T-helper 17 cell (primary cell): ENCODE measurements at regions not wholly inside any gene's neighbourhood (a gene's known extent, or its start where the extent isn't known, plus 50 kb on each side); places are given as distances from the start of the nearest gene placed in this dataset.

Experiments used
- ATAC-seq: fragments of 150-1000 bp; cut with Tn5 transposase; 2 replicates; pipeline ENCODE4 v1.10.0; 2021; ENCODE audit warnings: mild to moderate bottlenecking, moderate library complexity
- DNase-seq, 3 donors: peaks; one replicate each; pipeline versions ENCODE4 v3.0.0 to v3.0.0-alpha.2; 2020 to 2021
- H3K9me3 ChIP-seq: one replicate; pipeline ENCODE4 v1.7.0; 2013; ENCODE audit warnings: low read length, mild to moderate bottlenecking; ENCODE audit not compliant: control insufficient read depth, poor library complexity, severe bottlenecking
- H3K27ac Mint-ChIP-seq: one replicate; pipeline ENCODE4 v1.8.0; 2022; ENCODE audit warnings: mild to moderate bottlenecking, moderate library complexity, mixed read lengths
- H3K27me3 Mint-ChIP-seq: one replicate; pipeline ENCODE4 v1.8.0; 2022; ENCODE audit warnings: mixed read lengths
- H3K36me3 Mint-ChIP-seq: one replicate; pipeline ENCODE4 v1.8.0; 2022; ENCODE audit warnings: low read depth, mixed read lengths
- H3K4me1 Mint-ChIP-seq: one replicate; pipeline ENCODE4 v1.8.0; 2022; ENCODE audit warnings: mild to moderate bottlenecking, mixed read lengths
- H3K4me3 Mint-ChIP-seq: one replicate; pipeline ENCODE4 v1.8.0; 2022; ENCODE audit warnings: mild to moderate bottlenecking, moderate library complexity, mixed read lengths

DNA sequence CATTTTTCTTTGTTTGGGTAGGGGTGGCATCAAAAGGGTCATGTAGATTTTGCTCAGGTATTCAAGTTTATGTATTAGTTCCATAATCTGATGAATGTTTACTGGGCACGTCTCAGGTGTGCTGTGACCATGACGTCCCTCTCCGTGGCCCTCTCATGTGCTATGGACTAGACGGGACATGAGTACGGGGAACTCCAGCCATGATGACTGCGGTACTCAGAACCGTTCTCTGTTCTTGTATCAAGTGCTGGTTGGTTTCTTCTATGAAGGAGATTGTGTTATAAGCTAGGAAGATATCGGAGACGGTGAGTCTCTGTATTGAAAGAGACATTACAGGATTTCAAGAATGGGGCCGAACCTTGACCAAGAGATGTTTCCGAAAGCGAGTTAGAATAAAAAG is 116.5 kb upstream of the ADARB2 start:
- H3K27me3 Mint-ChIP-seq: peaks cover 15% of the 10 kb centered on the region
- no peaks in the 10 kb centered on the region for H3K9me3 ChIP-seq
- H3K4me3 Mint-ChIP-seq: no peak overlapping the region
- ATAC-seq (no peak), DNase-seq (no peak)
- H3K36me3 Mint-ChIP-seq: no peaks in the 10 kb centered on the region
- peaks cover 2% of the 10 kb centered on the region for H3K4me1 Mint-ChIP-seq
- no peak overlapping the region for H3K27ac Mint-ChIP-seq

DNA sequence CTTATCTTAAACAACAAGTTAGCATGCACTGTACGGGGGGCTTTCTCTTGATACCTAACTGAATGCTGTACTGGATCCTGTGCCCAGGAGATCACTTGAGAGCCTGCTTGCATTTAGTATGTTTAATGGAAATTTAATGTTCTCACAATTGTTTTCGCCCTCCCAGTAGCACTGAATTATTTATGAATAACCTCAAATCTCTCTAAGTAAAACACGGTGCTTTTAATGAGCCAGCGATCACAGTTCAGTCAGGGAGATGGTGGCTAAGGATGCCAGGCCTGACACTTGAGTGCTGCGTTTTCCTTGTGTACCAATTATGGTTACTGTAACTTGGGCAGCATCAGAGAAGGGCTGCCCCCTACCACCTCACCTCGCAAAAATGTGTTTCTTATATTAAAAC is 115.5 kb upstream of the ADARB2 start:
- H3K27me3 Mint-ChIP-seq: peaks cover 9% of the 10 kb centered on the region
- ATAC-seq: no peak
- H3K4me1 Mint-ChIP-seq: peaks cover 2% of the 10 kb centered on the region
- H3K4me3 Mint-ChIP-seq: no peak overlapping the region
- H3K36me3 Mint-ChIP-seq: no peaks in the 10 kb centered on the region
- no peak overlapping the region for H3K27ac Mint-ChIP-seq
- no peak for DNase-seq
- H3K9me3 ChIP-seq: no peaks in the 10 kb centered on the region

DNA sequence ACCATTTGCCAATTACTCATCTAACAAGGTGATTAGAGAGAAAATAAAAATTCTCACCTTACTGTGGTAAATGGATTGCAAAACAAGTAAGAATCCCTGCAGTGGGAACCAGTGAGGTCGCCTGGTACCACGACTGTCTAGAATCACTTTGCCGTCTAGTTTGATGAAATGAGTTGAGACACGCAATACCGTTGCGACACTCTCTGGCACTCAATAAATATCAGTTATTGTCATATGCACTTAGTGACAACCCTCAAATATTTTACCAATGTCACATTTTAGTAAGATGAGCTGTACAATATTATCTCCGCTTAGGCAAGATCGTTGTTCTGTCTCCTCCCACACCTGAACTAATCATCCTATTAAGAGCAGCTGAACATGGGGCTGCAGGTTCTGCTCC is 114.4 kb upstream of the ADARB2 start:
- ATAC-seq: no peak
- Mint-ChIP-seq H3K27ac (no peak overlapping the region), H3K36me3 (no peaks in the 10 kb centered on the region), H3K4me3 (no peak overlapping the region), H3K4me1 (no peaks in the 10 kb centered on the region), H3K27me3 (no peaks in the 10 kb centered on the region)
- no peak for DNase-seq
- no peaks in the 10 kb centered on the region for H3K9me3 ChIP-seq

DNA sequence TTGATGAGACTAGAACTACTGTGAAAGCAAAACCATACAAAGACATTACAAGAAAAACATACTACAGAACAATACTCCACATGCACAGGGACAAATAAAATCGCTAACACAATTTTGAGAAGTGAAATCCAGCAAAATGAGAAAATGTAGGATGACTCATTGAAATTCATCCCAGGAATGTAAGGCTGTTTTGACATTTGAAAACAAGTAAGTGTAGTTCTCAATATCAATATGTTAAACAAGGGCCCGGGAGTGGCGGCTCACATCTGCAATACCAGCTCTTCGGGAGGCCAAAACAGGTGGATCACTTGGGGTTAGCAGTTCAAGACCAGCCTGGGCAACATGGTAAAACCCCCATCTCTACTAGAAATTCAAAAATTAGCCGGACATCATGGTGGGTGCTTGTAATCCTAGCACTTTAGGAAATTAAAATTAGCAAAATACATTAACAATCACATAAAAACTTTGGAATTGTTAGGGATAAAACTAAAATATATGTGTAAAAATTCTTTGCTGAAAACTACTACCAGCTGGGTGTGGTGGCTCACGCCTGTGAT is 113.7 kb upstream of the ADARB2 start:
- H3K4me3 Mint-ChIP-seq: no peak overlapping the region
- DNase-seq (no peak), ATAC-seq (no peak)
- H3K36me3 Mint-ChIP-seq: no peaks in the 10 kb centered on the region
- no peaks in the 10 kb centered on the region for H3K27me3 Mint-ChIP-seq
- H3K4me1 Mint-ChIP-seq: no peaks in the 10 kb centered on the region
- no peaks in the 10 kb centered on the region for H3K9me3 ChIP-seq
- H3K27ac Mint-ChIP-seq: no peak overlapping the region

DNA sequence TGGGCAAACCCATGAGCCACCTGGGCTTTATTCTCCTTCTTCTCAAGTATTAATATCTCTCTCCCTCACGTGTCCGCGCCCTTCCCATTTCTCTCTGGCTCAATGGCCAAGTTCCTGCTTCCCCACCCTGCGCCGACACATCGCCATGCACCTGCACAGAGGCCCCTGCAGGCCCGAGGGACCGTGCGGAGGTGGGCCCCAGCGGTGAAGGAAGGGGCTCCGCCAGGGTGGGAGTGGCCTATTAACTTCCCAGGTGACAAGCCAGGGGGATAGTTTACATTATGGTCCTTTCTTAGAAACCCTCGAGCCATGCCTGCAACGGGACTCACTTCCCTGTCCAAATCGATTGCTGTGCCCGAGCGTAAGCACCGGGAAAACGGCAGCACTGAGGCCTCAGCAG is 110.0 kb upstream of the ADARB2 start:
- H3K27ac Mint-ChIP-seq: no peak overlapping the region
- no peaks in the 10 kb centered on the region for H3K9me3 ChIP-seq

DNA sequence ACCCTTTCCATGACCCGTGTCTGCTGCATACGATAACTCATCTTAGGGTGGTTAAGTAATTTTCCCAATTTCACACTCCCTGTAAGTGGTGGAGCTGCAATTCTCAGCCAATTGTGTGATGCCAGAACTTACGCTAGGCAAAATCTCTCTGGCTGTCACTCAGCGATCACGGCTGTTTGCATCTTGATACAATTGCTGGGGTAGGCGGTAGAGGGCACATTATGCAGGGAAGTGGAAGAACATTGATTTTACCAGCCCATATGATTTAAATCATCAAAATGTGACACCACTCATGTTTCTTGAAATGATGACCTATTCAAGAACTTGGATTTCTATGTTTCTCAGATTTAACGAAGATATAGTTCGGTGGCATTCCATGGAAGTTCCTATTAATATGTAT is 108.7 kb upstream of the ADARB2 start:
- DNase-seq (no peak), ATAC-seq (no peak)
- Mint-ChIP-seq H3K27me3 (peaks cover 15% of the 10 kb centered on the region), H3K4me1 (no peaks in the 10 kb centered on the region), H3K27ac (no peak overlapping the region), H3K4me3 (no peak overlapping the region), H3K36me3 (no peaks in the 10 kb centered on the region)
- H3K9me3 ChIP-seq: no peaks in the 10 kb centered on the region

More for the DNA sequence above, 110.0 kb upstream of the ADARB2 start:
- H3K27me3 Mint-ChIP-seq: peaks cover 15% of the 10 kb centered on the region
- no peak overlapping the region for H3K4me3 Mint-ChIP-seq
- DNase-seq (no peak), ATAC-seq (no peak)
- no peaks in the 10 kb centered on the region for H3K36me3 Mint-ChIP-seq
- no peaks in the 10 kb centered on the region for H3K4me1 Mint-ChIP-seq

DNA sequence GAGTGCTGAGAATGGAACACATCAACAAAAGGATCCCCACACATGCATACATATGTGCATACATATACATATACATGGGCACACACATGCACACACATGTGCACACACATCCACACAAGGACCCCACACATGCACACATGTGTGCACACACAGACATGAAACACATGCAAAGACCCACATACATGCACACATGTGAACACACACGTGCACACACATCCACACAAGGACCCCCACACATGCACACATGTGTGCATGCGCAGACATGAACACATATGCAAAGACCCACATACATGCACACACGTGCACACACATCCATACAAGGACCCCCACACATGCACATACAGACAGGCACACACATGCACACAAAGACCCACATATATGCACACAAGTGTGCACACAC is 104.4 kb upstream of the ADARB2 start:
- H3K27ac Mint-ChIP-seq: no peak overlapping the region
- peaks cover 21% of the 10 kb centered on the region for H3K27me3 Mint-ChIP-seq
- no peaks in the 10 kb centered on the region for H3K36me3 Mint-ChIP-seq
- H3K9me3 ChIP-seq: no peaks in the 10 kb centered on the region
- no peak for DNase-seq
- ATAC-seq: no peak
- no peak overlapping the region for H3K4me3 Mint-ChIP-seq
- no peaks in the 10 kb centered on the region for H3K4me1 Mint-ChIP-seq

DNA sequence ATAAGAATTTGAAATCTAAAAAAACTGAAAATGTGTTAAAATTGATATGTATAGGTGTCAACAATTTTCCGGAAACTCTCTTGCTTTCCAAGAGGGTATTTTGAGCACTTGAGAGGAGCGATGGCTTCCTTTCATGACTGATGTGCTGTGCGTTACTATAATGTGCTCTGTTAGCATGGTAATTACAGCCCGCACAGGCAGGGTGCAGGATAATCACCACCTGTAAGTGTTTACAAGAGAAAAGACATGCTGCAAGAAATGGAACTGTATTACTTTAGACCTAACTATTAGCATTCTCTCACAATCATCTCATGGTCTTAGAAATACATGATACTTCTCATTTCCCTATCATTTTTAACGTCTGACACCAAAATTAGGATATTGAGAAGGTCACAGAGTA is 92.4 kb upstream of the ADARB2 start:
- Mint-ChIP-seq H3K4me1 (no peaks in the 10 kb centered on the region), H3K27ac (no peak overlapping the region), H3K4me3 (no peak overlapping the region), H3K27me3 (no peaks in the 10 kb centered on the region), H3K36me3 (no peaks in the 10 kb centered on the region)
- ATAC-seq (no peak), DNase-seq (no peak)
- no peaks in the 10 kb centered on the region for H3K9me3 ChIP-seq

DNA sequence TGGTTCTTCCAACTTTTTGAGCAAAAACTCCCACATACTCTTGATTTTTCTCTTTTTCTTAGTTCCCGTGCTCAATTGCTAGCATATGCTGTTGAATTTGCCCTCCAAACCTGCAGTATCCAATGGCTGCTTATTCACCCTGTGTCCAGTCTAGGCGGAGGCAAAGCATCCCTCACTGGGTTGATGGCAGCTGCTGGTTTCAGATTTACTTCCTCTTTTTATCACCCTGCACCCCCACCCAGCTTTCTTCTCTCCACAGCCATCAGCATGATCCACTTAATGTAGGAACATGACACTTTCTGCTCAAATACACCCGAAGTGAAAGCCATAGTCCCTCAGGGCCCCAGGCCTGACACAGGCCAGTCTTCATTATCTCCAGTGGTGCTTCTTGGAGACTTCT is 87.6 kb upstream of the ADARB2 start:
- no peaks in the 10 kb centered on the region for H3K9me3 ChIP-seq
- Mint-ChIP-seq H3K36me3 (no peaks in the 10 kb centered on the region), H3K27me3 (no peaks in the 10 kb centered on the region), H3K4me1 (no peaks in the 10 kb centered on the region), H3K4me3 (no peak overlapping the region), H3K27ac (no peak overlapping the region)
- no peak for ATAC-seq
- DNase-seq: no peak

DNA sequence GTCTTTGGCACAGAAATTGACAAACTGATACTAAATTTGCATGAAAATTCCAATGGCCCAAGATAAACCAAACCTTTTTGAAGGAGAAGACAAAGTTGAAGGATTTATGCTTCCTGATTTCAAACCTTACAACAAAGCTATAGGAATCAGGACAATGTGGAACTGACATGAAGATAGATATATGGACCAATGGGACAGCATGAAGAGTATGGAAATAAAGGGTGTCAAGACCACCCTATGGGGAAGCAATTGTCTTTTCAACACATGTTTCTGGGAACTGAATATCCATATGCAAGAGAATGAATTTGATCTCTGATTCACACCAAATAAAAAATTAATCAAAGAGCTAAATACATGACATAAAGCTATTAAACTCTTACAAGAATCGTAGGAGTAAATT is 77.2 kb upstream of the ADARB2 start:
- H3K27ac Mint-ChIP-seq: no peak overlapping the region
- ATAC-seq (no peak), DNase-seq (no peak)
- H3K36me3 Mint-ChIP-seq: no peaks in the 10 kb centered on the region
- no peak overlapping the region for H3K4me3 Mint-ChIP-seq
- H3K9me3 ChIP-seq: no peaks in the 10 kb centered on the region
- H3K27me3 Mint-ChIP-seq: peaks cover 2% of the 10 kb centered on the region
- H3K4me1 Mint-ChIP-seq: no peaks in the 10 kb centered on the region

DNA sequence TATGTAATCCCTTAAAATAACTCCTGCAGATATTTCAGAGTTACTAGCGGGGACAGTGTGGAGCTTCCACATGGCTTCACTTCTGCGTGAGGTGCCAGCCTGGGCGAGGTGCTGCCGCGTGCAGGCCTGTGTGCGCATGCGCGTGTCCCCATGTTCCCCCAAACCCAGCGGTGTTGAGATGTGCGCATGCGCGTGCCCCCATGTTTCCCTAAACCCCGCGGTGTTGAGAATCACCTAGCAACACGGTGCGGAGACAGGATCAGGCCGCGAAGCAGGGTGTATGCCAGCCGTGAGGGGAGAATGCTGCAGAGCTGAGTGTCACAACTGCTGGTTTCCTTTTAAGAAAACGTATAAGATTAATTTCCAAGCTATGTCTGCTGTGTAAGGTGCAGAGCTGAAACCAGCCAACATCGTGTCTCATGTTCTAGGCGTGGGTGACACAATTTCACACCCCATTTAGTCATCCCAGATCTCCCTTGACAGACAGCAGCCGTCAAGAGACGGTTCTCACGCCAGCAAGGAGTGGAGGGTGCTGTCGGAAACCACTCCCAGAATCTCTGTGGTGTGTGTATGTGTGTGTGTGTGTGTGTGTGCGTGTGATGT is 71.9 kb upstream of the ADARB2 start:
- Mint-ChIP-seq H3K27me3 (peaks cover 6% of the 10 kb centered on the region), H3K4me1 (no peaks in the 10 kb centered on the region), H3K4me3 (no peak overlapping the region), H3K36me3 (no peaks in the 10 kb centered on the region), H3K27ac (no peak overlapping the region)
- ATAC-seq (no peak), DNase-seq (no peak)
- no peaks in the 10 kb centered on the region for H3K9me3 ChIP-seq

DNA sequence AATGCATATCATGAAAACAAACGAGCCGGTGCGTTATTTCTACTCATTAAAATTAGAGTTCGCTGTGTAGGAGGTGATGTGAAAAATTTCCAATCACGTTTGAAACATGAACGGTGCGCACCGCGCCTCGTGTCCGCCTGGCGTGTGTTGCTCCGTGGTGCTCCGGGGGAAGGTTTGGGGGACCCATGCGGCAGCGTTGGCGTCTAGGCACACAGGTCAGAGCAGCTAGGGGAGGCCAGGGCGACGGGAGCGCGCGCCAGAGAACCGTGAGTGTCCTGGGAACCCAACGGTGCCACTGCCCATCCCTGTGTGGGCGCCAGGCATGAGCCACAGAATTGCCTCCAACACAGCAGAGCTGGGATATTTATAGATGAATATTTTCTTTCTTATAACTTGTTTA is 70.6 kb upstream of the ADARB2 start:
- DNase-seq (no peak), ATAC-seq (no peak)
- Mint-ChIP-seq H3K36me3 (no peaks in the 10 kb centered on the region), H3K27ac (no peak overlapping the region), H3K4me3 (no peak overlapping the region), H3K4me1 (no peaks in the 10 kb centered on the region), H3K27me3 (peaks cover 6% of the 10 kb centered on the region)
- H3K9me3 ChIP-seq: no peaks in the 10 kb centered on the region

DNA sequence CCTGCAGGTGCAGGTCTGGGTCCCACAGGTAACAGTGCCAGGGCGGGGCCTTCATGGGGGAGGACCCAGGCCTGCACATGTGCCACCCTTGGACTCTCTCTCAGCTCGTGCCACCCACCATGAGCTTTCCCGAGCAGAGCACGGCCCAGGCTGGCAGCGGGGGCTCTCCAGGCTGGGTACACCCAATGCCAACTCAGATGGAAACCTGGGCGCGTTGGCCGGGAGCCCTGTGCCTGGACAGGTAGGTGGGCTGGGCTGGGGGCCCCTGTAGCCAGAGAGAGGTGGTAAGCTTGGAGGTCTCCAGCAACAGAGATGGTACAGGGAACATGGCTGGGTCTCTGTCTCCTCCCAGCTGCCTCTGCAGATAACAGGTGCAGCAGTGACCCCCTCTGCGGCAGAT is 69.9 kb upstream of the ADARB2 start:
- no peak overlapping the region for H3K27ac Mint-ChIP-seq
- DNase-seq (no peak), ATAC-seq (no peak)
- H3K9me3 ChIP-seq: no peaks in the 10 kb centered on the region
- no peaks in the 10 kb centered on the region for H3K4me1 Mint-ChIP-seq
- no peaks in the 10 kb centered on the region for H3K36me3 Mint-ChIP-seq
- H3K27me3 Mint-ChIP-seq: peaks cover 6% of the 10 kb centered on the region
- H3K4me3 Mint-ChIP-seq: no peak overlapping the region

DNA sequence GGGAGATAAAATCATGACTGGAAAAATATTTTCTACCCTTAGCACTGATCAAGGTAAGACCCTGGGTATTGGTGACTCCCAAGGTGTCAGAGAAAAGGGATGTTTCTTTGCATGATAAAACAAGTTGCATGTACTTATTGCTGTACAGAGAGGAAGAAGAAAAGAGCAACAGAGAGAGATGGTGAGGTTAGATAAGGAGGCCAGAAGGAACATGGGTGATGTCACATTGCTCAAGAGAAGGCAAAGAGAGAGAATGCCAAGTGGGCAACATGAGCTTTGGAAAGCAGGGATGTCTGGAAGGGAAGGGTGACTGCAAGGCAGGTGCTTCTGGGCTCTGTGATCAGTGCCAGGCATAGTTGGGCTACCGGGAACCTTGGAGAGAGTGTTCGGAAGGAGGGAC is 65.1 kb upstream of the ADARB2 start:
- no peaks in the 10 kb centered on the region for H3K9me3 ChIP-seq
- peaks cover 6% of the 10 kb centered on the region for H3K27me3 Mint-ChIP-seq
- H3K36me3 Mint-ChIP-seq: no peaks in the 10 kb centered on the region
- ATAC-seq: no peak
- DNase-seq: no peak
- no peaks in the 10 kb centered on the region for H3K4me1 Mint-ChIP-seq
- H3K27ac Mint-ChIP-seq: no peak overlapping the region
- no peak overlapping the region for H3K4me3 Mint-ChIP-seq
